Posterior vena cava (tissue), 2 donors: ENCODE measurements at regions not wholly inside any gene's neighbourhood (a gene's known extent, or its start where the extent isn't known, plus 50 kb on each side); places are given as distances from the start of the nearest gene placed in this dataset.
"Not testable (repeated sequence)": the region's sequence is repeated elsewhere in the genome, so short reads cannot be mapped to it uniquely, and the experiment has no call there.

Experiments
- DNase-seq: peaks from one replicate; pipeline ENCODE4 v3.0.0-alpha.2; 2020; ENCODE audit warnings: low spot score
- intact Hi-C, 2 donors: fragments of 100-400 bp; cut with DNase I; formaldehyde crosslinking; loops; one replicate each; pipeline versions ENCODE4 v1.14.1 to v1.14.2; 2022 to 2023
- donor health status: DM: yes; HTN: yes; CAD: no.
- donor health status: DM: yes; HTN: yes; CAD: no.

DNA sequence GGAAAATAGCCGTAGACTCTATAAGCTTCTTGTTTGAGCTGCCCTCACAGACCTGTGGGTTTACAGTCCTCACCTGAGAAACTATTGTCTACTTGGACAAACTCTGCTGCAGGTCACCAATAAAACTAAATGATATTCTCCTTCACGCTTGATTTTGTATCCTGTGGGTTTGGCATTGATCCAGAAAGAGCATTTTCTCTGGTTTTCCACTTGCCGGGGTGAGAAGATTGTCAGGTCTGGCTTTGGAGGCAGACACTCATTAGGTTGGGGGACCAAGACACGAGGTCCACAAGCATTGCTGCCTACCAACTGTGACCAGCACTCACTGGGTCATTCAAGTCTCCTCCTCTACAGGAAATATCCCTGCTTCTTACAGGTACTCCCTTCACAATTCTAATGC lies 68.5 kb downstream of the CDC14C start:
- intact Hi-C loops, result no loop called here
- DNase-seq, result no peak

DNA sequence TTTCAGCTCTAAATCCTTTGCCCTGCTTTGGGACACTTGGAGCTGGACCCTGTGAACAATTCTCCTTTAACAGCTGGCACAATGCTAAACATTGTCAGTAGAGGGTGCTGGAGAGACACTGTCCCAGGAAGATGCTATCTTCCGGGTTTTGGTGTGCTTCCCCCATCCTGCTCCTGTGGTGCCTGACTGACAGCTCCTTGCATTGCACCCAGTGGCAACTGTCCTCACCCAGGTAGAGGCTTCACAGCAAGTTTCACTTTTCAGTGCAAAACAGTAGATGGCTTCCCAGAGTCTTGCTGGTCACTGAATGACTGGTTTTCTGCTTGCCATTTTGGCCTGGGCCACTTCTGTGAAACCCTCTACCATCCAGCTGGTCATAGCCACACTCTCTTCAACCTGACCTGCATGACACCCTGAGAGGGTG lies 77.3 kb downstream of the CDC14C start:
- DNase-seq, result no peak
- intact Hi-C loops, result no loop called here

DNA sequence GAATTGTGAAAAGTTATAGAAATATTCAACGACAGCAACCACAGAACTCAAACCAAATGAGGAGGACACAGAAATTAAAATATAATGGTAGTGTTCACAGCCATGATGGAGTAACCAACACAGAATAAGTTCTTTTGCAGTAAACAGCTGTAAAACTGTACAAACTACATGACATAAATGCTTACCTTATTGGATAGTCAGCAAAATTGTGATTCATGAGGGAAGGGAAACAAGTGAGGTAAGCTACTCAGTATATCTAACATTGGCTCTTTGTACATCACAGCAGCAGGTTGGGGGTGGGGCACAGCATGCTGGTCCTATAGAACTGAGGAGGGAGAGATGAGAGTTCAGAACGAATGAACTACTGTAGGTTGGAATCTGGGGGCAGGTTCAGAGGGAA lies 86.4 kb downstream of the CDC14C start:
- no peak for DNase-seq
- intact Hi-C loops, result no loop called here

DNA sequence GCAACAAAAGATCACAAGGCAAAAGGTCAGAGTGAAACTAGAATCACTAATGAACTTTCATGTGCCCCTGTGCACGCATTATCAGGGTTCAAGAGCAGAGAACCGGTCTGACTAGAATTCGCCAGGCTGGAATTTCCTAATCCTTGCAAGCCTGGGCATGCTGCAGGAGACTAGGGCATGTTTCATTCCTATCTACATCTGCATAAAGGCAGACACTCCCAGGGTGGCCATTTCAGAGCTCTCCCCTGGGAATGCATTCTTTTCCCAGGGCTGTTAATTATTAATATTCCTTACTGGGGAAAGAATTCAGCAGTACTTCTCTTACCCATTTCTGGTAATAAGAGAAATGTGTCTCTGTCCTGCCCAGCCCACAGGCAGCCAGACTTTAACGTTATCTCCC lies 90.5 kb downstream of the CDC14C start:
- no peak for DNase-seq
- intact Hi-C loops, result no loop called here

DNA sequence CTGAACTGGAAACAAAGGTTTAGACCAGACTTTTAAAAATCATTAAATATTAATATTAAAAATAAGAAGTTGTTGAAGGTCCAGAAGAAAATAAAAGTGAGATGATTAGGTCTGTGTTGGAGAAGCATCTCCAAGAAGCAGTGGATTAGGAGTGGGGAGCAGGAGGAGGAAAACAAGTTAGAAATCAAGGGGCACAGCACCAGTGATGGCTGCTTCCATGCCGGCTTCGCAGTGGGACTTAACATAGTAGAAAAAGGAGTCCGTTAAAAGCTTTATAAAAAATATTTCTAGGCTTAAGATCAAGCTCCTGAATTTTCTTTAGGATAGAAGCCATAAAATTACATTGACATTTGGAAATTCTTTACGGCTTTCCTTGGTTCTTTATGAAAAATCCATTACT lies 95.8 kb downstream of the CDC14C start:
- intact Hi-C loops, result no loop called here
- DNase-seq, result no peak

DNA sequence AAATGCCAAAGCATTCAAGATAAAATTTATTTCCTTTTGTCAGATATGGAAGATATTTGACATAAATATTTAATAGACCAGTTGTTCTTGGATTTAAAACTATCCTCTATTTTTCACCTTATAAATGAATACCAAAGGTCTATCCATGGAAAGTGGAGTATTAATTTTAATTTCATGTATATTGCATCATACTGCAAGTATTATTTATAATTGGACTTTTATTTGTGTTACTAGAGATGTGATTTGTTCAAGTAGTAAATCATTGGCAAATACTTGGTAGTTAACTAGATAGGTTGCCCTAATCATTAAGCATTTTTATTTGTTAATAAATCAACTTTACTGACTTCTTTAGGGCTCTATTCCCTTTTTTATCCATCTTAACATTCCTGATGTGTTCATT lies 98.1 kb downstream of the CDC14C start:
- intact Hi-C loops, result no loop called here
- no peak for DNase-seq

DNA sequence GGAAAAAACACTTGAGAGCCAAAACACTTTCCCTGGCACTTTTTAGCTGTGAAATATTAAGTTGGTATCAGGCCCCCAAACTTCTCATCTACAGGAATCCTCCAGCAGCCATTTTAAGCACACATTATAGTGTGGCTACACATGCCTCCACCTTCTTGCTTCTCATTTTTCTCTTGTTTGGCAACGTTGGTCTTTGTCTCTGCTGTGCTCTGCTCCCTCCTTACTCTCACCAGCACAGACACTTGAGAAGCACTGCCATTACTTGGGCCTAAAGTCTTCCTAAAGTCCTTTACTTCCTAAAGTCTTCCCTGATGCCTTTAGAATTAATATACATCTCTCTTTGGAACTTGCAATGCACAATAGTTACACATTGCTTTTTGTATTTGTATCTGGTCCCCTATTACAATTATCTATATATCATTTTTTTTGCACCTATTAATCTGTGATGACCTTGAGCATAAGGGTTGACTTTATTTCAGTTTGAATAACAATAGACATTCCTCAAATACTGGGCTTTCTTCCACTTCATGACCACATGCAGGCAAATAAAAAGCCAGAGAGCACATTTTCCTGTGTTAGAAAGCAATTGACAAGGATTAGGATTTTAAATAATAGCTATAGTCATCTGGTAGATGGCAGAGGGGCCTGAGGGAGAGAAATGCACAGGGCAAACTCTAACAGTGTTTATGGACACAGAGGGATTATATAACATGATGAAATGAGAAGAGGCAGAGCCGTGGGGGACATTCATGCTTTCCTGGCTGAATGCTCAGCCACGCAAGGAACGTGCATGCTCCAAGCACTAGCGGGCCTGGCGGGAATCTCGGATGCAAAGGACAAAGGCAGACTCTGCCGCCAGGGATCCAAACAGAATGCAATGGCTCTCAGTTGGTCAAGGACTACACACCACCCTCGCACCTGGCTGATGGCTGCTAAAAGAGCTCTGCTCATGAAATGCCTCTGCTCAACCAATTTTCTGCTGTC lies 99.3 kb downstream of the CDC14C start:
- no peak for DNase-seq
- intact Hi-C loops, result no loop called here

DNA sequence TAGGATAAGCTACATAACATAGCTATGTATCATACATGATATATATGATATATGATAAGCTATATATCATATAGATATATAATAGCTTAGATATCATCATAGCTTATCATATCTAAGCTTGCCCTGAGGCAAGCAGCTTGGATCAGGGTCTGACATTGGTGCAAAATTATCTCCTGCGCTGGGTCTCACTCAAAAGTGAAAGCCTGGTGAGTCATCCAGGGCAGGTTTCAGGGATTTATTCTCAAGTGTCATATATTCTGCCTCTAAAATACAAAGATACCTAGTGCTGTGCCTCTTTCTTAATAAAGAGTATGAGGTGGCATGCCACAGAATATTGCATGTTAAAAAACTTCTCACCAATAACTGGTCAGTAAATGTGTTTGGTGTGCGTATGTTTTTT lies 105.9 kb downstream of the CDC14C start:
- DNase-seq, result no peak

DNA sequence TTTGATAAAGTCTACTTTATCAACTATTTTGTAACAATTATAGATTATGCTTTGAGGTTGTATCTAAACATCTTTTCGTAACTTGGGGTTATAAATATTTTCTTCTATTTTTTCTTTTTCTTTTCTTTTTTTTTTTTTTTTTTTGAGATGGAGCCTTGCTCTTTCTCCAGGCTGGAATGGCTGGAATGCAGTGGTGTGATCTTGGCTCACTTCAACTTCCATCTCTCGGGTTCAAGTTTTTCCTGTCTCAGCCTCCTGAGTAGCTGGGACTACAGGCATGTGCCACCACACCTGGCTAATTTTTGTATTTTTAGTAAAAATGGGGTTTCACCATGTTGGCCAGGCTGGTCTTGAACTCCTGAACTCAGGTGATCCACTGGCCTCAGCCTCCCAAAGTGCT lies 108.8 kb downstream of the CDC14C start:
- DNase-seq, intact Hi-C loops: not testable (repeated sequence)

More for the DNA sequence above, 105.9 kb downstream of the CDC14C start:
- intact Hi-C loops, result no loop called here

DNA sequence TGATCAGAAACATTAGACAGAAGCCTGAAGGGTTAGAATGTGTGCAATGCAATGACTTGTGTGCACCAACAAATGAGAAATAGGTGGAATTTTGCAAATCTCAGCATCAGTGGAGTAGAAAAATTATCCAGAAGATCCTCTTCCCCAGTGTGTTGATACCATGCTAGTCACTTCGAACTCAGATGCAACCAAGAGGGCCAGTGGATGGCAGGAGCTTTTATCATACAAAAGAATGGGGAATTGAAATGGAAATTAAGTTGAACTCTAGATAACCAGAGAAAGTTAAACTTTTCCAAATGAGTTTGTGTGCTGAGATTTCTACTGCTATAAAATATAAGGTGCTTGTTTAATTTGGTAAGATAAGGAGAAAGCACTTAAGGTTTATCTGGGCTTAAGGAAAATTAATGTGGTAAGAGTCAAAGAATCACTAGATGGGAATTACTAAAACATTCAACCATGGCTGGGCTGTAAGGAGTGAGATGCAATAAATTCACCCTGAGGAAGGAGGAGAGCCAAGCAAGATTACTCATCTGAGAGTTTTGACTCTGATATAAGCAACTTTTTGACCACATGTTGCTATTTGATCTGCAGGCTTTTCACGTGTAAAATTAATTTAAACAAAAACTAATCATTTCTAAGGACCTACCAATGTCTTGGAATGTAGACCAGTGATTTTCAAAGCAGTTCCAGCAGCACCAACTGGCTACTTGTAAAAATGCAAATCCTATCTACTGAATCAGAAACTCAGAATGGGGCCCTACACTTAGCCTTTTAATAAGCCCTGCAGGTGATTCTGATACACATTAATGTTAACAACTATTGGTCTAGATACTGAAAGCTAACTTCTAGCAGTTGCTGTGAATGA lies 113.2 kb downstream of the CDC14C start:
- no peak for DNase-seq
- intact Hi-C loops, result no loop called here

DNA sequence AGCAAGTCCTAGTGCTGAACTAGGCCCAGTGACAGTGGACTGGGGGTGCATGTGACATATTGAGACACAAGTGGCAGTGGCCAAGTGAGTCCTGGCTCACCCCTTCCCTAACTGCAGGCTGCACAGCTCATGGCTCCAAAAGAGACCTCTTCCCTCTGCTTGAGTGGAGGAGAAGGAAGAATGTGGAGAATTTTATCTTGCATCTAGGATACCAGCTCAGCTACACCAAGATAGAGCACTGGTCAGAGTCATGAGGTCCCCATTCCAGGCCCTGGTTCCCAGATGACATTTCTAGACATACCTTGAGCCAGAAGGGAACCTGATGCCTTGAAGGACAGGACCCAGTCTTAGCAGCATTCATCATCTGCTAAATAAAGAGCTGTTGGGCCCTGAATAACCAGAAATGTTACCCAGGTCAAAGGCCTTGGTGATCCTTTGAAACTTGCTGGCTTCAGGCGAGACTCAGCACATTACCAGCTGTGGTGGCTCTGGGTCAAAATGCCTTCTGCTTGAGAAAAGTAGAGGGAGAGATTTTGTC lies 114.5 kb downstream of the CDC14C start:
- intact Hi-C loops, result no loop called here
- no peak for DNase-seq

DNA sequence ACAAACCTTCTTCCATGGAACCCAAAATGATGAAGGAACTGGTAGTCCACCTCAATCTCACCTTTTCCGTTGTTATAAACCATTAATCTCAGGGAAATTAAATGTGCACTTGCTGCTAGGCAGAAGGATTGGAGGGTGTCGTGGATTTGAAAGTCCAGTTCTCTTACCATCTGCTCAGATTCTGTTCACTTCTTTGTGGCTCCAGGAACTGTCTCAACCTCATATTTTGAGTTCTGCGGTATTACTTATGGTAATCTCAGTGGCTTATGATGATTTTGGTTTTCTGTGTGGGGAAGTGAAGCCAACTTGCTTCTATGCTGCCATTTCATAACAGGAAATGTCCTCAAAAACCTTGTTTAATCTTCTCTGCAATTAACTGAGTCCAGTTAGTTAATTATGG lies 136.4 kb downstream of the CDC14C start:
- intact Hi-C loops, result no loop called here
- no peak for DNase-seq

DNA sequence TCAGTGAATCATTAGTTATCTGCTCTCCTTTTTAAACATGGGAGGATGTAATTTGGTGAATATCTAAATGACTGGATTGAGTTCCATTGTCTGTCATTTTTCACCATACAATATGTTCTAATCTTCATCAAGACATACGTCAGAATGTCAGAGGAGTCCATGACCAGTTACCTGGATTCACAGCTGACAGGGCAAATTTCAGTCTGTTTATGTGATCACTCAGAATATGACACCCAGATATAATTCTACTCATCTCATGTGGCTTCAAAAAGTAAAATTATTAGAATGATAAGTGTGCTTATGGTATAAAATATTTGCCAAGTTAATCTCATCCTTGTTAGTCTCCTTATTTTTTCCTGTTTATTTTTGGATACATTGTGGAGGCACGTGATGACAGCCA lies 150.2 kb downstream of the CDC14C start:
- DNase-seq, result no peak
- intact Hi-C loops, result no loop called here

DNA sequence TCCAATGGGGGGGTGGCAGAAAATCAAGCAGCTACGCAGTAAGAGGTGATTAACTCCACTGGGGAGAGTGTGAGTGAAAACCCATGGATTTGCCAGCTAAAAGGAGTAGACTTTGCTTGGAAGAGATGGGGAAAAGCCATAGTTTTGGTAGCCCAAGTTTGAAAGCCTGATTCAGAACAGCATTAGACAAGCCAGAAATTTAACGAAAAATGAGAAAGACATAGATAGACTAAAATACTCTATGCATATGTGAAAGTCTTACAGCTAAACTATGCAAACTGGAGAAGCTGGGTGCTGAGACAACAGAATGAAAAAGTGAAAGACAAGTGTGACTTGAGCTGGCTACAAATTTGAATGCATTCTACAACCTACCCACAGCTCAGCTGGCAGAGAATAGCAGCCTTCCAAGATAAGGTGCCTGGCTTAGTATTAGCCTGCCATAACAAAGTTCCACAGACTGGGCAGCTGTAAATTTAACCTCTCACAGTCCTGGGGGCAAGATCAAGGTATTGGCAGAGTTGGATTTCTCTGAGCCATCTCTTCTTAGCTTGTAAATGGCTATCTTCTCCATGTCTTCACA lies 156.6 kb downstream of the CDC14C start:
- intact Hi-C loops, result no loop called here
- no peak for DNase-seq

DNA sequence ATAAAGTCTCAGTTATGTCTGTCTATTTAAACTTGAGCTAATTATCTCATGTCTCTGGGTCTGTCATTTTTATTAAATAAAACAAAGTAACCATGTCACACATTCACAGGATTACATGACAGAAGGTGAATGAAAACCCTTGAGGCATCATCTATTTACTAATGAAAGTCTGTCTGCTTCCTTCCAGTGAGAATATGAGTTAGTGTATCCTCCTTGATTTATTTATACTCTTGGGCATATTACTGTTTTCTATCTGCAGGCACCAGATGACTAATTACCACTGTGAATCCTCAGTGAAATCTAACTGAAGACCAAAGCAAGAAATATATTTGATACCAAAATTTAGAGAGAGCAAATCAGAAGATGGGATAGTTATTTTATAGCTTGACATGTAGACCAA lies 163.7 kb downstream of the CDC14C start:
- intact Hi-C loops, result no loop called here
- DNase-seq, result no peak

DNA sequence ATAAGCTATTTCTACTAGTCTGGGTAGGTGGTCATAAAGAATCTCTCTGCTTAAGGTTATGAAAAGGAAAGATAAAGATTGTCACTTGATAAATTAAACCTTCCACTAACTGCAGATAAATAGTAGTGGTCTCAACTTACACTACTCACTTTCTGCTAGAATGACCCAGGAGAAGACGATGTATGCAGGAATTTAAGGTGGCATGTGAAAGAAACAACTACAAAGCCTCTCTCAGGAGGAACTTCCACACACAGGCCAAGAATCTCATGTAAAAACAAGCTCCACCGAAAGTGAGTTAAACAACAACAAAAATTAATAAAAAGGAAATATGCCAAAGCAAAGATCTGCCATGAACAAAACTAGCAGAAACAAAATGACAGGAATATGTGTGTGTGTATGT lies 165.4 kb downstream of the CDC14C start:
- DNase-seq, result no peak
- intact Hi-C loops, result no loop called here

DNA sequence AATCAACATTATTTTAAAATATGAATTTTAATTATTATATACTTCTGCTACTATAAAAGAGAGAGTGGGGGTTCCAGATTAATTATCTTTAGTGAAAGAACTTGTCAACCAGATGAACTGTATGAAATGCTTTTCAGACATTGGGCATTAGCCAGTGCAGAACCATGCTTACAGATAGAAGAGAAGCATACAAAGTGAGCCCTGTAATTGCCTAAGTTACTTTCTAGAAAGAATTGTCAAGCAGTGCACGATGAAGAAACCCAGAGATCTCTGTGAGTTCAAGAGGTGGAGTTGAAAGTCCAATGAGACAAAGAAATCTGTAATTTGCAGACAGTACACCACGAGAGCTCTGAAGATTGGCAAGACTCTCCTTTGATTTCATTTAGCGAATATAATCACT lies 166.7 kb downstream of the CDC14C start:
- intact Hi-C loops, result no loop called here
- no peak for DNase-seq

DNA sequence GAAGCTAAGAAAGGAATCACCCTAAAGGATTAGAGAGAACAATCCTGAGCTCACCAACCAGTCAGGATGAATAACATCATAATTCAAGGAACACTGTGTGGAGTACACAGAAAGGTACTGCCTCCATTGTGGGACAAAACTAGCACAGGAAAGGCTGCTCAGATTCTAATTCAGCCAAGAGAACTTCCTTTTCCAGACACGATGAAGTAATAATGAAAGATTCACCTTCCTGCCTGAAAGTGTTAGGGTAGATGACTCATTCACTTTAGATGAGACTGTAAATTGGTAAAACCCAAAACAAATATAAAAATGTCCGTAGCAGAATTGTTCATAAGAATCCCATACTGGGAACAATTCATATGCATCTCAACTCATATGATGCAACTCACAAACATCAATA lies 167.2 kb downstream of the CDC14C start:
- DNase-seq, result no peak
- intact Hi-C loops, result no loop called here

DNA sequence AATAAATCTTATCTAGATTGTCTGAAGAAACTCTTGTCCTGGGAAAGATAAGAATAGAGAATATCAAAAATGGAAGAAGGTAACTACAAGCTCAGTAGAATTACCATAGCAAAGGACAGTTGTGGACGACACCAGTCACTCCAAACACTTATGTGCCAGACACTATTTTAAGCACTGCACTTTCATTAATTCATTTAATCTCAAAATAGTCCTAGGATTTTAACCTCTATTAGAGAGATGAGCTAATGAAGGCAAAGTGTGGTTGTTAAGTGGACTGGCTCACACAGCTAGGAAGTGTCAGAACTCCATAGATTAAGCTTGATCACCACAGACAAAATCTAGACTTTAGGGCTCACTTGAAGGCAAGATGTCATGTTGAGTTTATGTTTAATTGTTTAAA lies 168.9 kb downstream of the CDC14C start:
- intact Hi-C loops, result no loop called here
- DNase-seq, result no peak

DNA sequence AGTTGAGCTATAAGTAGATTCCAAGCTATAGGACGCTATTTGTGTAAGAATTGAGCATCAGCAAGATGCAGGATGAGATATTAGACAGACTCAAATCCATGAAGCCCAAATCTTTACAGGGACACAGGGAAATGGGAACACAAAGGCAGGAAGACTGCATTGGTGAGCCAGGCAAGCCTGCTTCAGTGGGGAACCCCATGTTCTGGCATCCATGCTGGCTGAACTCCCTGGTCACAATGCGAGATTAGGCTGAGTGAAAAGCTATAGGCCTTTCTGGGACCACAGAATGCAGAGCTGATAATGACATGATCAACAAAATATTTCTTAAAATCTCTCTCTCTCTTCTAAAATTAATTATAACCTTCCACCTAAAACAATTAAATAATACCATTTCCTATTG lies 170.5 kb downstream of the CDC14C start:
- DNase-seq, result no peak
- intact Hi-C loops, result no loop called here
